PC-3 (cell line): ENCODE measurements at regions not wholly inside any gene's neighbourhood (a gene's known extent, or its start where the extent isn't known, plus 50 kb on each side); places are given as distances from the start of the nearest gene placed in this dataset.

Experiments used
- ATAC-seq: fragments of 200-7000 bp; cut with Tn5 transposase; 2 replicates; pipeline ENCODE4 v1.9.1; 2020; ENCODE audit warnings: mild to moderate bottlenecking, moderate library complexity
- BruUV-seq: library from RNA; stranded (reverse); fragments of 400-500 nt; replicated peaks from 2 replicates; lab custom pipeline; 2021; lab: Mats Ljungman, UMichigan
- CTCF ChIA-PET: fragments of 300-600 bp; sonication (Branson Sonifier 250); formaldehyde crosslinking; loops from one replicate; lab custom pipeline; 2022; ENCODE audit warnings: antibody characterized with exemption; lab: Charles Lee
- POLR2A ChIA-PET: fragments of 300-600 bp; sonication (Branson Sonifier 250); formaldehyde crosslinking; loops from one replicate; lab custom pipeline; 2022; ENCODE audit warnings: antibody characterized with exemption; ENCODE audit not compliant: unreplicated experiment; lab: Charles Lee
- DNase-seq: peaks from one replicate; pipeline ENCODE4 v3.0.0-alpha.2; 2015
- H2AFZ ChIP-seq: fragments of 300-600 bp; sonication (generic); 2 replicates; pipeline ENCODE4 v1.6.0; 2016; ENCODE audit warnings: antibody characterized with exemption, low read length
- H3F3A ChIP-seq: fragments of 300-600 bp; sonication (generic); one replicate; pipeline ENCODE4 v1.6.0; 2017; ENCODE audit warnings: antibody characterized with exemption, low read length, control low read depth, mild to moderate bottlenecking; ENCODE audit not compliant: unreplicated experiment
- H3K27ac ChIP-seq: fragments of 300-600 bp; sonication (generic); 2 replicates; pipeline ENCODE4 v1.5.1; 2016; ENCODE audit warnings: mild to moderate bottlenecking, low read length
- H3K27me3 ChIP-seq: fragments of 300-600 bp; sonication (generic); 2 replicates; pipeline ENCODE4 v1.6.1; 2016; ENCODE audit warnings: low read length, mixed read lengths
- H3K36me3 ChIP-seq: fragments of 300-600 bp; sonication (generic); 2 replicates; pipeline ENCODE4 v1.6.1; 2016; ENCODE audit warnings: low read depth, mixed run types, low read length, mixed read lengths
- H3K4me1 ChIP-seq: fragments of 300-600 bp; sonication (generic); 2 replicates; pipeline ENCODE4 v1.5.1; 2016; ENCODE audit warnings: low read length; ENCODE audit not compliant: insufficient read depth
- H3K4me2 ChIP-seq: fragments of 300-600 bp; sonication (generic); 2 replicates; pipeline ENCODE4 v1.6.0; 2016; ENCODE audit warnings: low read length
- H3K4me3 ChIP-seq: fragments of 300-600 bp; sonication (generic); 2 replicates; pipeline ENCODE4 v1.5.1; 2016; ENCODE audit warnings: mild to moderate bottlenecking, low read length, mixed read lengths
- H3K79me2 ChIP-seq: fragments of 300-600 bp; sonication (generic); 2 replicates; pipeline ENCODE4 v1.6.1; 2017; ENCODE audit warnings: low read length, mixed read lengths
- H3K9ac ChIP-seq: fragments of 300-600 bp; sonication (generic); 2 replicates; pipeline ENCODE4 v1.6.0; 2016; ENCODE audit warnings: mild to moderate bottlenecking, low read length
- H3K9me2 ChIP-seq: fragments of 300-600 bp; sonication (generic); replicated peaks from 2 replicates; pipeline ENCODE4 v1.6.1; 2016; ENCODE audit warnings: mixed run types, low read length, mixed read lengths
- H3K9me3 ChIP-seq: fragments of 300-600 bp; sonication (generic); 2 replicates; pipeline ENCODE4 v1.6.1; 2016; ENCODE audit warnings: low read length, mixed read lengths
- H4K20me1 ChIP-seq: fragments of 300-600 bp; sonication (generic); 2 replicates; pipeline ENCODE4 v1.6.1; 2016; ENCODE audit warnings: low read length, mixed read lengths
- CTCF ChIP-seq: fragments of 300-600 bp; sonication (generic); conservative IDR thresholded peaks from 2 replicates; pipeline ENCODE4 v1.5.1; 2017; ENCODE audit warnings: antibody characterized with exemption, low read depth, mild to moderate bottlenecking, low read length
- EZH2 ChIP-seq: fragments of 300-600 bp; sonication (generic); IDR thresholded peaks from one replicate; pipeline ENCODE4 v1.6.1; 2017; ENCODE audit warnings: antibody characterized with exemption, mild to moderate bottlenecking, low read length; ENCODE audit not compliant: unreplicated experiment
- EZH2phosphoT487 ChIP-seq: fragments of 300-600 bp; sonication (generic); IDR thresholded peaks from 2 replicates; pipeline ENCODE4 v1.6.1; 2018; ENCODE audit warnings: mild to moderate bottlenecking, antibody characterized with exemption, low read length, borderline replicate concordance
- intact Hi-C: fragments of 100-400 bp; cut with micrococcal nuclease; formaldehyde crosslinking; loops from 2 replicates; pipeline ENCODE4 v1.9.0; 2023

- POLR2A ChIA-PET: no interaction called here
- Histone ChIP-seq H3K4me1 (no peaks in the 10 kb centered on the region), H3F3A (no peaks in the 10 kb centered on the region), H3K27ac (no peak overlapping the region), H3K9ac (no peak overlapping the region), H3K27me3 (peaks cover 11% of the 10 kb centered on the region; the same call in 1 of the 2 replicates), H3K4me3 (no peak overlapping the region), H3K79me2 (no peaks in the 10 kb centered on the region), H2AFZ (no peak overlapping the region), H4K20me1 (no peaks in the 10 kb centered on the region), H3K9me3 (no peaks in the 10 kb centered on the region), H3K9me2 (no peaks in the 10 kb centered on the region), H3K36me3 (no peaks in the 10 kb centered on the region), H3K4me2 (no peak overlapping the region)
- no peak for TF ChIP-seq CTCF
- no peak for TF ChIP-seq EZH2phosphoT487
- TF ChIP-seq EZH2: no peak
- no TSS peak for BruUV-seq
- CTCF ChIA-PET: no interaction called here
- DNase-seq (no peak), ATAC-seq (no peak)
- intact Hi-C loops: no loop called here
Measured at GRCh38 chr21:30935889-30936168, 54.4 kb upstream of the KRTAP11-1 start.

- no peaks in the 10 kb centered on the region for H3K9me2 ChIP-seq
- no peak overlapping the region for H3K9ac ChIP-seq
- no peak overlapping the region for H3K4me3 ChIP-seq
- no peak for ATAC-seq
- ChIA-PET CTCF (no interaction called here), POLR2A (no interaction called here)
- no peak overlapping the region for H3K4me2 ChIP-seq
- H3K27me3 ChIP-seq: peaks cover 11% of the 10 kb centered on the region; the same call in 1 of the 2 replicates
- intact Hi-C loops: no loop called here
- H3K36me3 ChIP-seq: no peaks in the 10 kb centered on the region
- no peak overlapping the region for H3K27ac ChIP-seq
- no TSS peak for BruUV-seq
- no peaks in the 10 kb centered on the region for H3K4me1 ChIP-seq
- H4K20me1 ChIP-seq: no peaks in the 10 kb centered on the region
- no peaks in the 10 kb centered on the region for H3K9me3 ChIP-seq
- no peak for TF ChIP-seq CTCF
- no peak for TF ChIP-seq EZH2
- TF ChIP-seq EZH2phosphoT487: no peak
- H3F3A ChIP-seq: no peaks in the 10 kb centered on the region
- H2AFZ ChIP-seq: no peak overlapping the region
- no peaks in the 10 kb centered on the region for H3K79me2 ChIP-seq
- no peak for DNase-seq
Measured at GRCh38 chr21:30935121-30935888, 53.9 kb upstream of the KRTAP11-1 start.

- DNase-seq (no peak), ATAC-seq (no peak)
- Histone ChIP-seq H3K79me2 (no peaks in the 10 kb centered on the region), H3K4me3 (no peak overlapping the region), H3K27ac (no peak overlapping the region), H3K9me3 (0 out of 2 replicates have a peak, but pooled peaks cover under 1% of the 10 kb centered on the region), H3K9ac (no peak overlapping the region), H2AFZ (no peak overlapping the region), H3K36me3 (no peaks in the 10 kb centered on the region), H3K27me3 (peaks cover 5% of the 10 kb centered on the region; the same call in 1 of the 2 replicates), H3F3A (no peaks in the 10 kb centered on the region), H4K20me1 (no peaks in the 10 kb centered on the region), H3K4me1 (no peaks in the 10 kb centered on the region), H3K9me2 (no peaks in the 10 kb centered on the region), H3K4me2 (no peak overlapping the region)
- BruUV-seq: no TSS peak
- CTCF ChIA-PET: interaction anchor here (0.6 kb wide), 1 partner anchor 1163 kb away, joined by 3 read pairs; no protein-coding TSS in a partner anchor
- TF ChIP-seq EZH2 (no peak), EZH2phosphoT487 (no peak), CTCF (no peak)
- intact Hi-C loops: no loop called here
- POLR2A ChIA-PET: no interaction called here
Measured at GRCh38 chr21:30932686-30933085, 51.3 kb upstream of the KRTAP11-1 start.
